GM12892 (cell line): ENCODE measurements at regions not wholly inside any gene's neighbourhood (a gene's known extent, or its start where the extent isn't known, plus 50 kb on each side); places are given as distances from the start of the nearest gene placed in this dataset.

Experiments used
- POLR2A ChIP-seq: IDR thresholded peaks from 2 replicates; pipeline ENCODE4 v1.6.1; 2011; ENCODE audit warnings: low read depth, low read length, control low read depth
- POLR2AphosphoS5 ChIP-seq: IDR thresholded peaks from 2 replicates; pipeline ENCODE4 v1.6.1; 2011; ENCODE audit warnings: low read depth, low read length, control low read depth

DNA sequence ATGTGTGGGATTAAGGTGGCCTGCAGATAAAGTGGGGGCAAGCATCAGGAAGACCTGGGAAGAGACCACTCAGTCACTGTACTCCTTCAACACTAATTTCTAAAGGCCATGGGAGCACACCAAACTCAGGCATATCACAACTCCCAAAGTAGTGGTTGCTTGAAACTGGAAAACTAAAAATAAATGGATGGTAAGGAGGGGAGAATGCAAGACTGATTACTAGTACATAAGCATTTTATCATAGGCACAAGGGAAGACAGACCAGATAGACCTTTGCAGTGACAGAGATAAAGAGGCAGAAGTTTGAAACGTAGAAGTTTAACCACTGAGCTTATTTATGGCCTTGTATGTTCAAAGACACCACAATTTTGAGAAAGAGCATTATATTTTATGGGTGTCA lies 1098.1 kb upstream of the CELF4 start:
- no peak for TF ChIP-seq POLR2A
- TF ChIP-seq POLR2AphosphoS5, result no peak
